Liver (tissue), 8 donors: ENCODE measurements at regions not wholly inside any gene's neighbourhood (a gene's known extent, or its start where the extent isn't known, plus 50 kb on each side); places are given as distances from the start of the nearest gene placed in this dataset.

Experiments used
- DNase-seq: peaks from one replicate; pipeline ENCODE4 v3.0.0-alpha.2; 2017; ENCODE audit warnings: low spot score
- H3K27ac ChIP-seq, 2 donors: one replicate each; pipeline ENCODE4 v1.7.0; 2013; ENCODE audit warnings: inconsistent platforms in 2 of 2, low read length in 2 of 2, control low read depth in 1 of 2, low read depth in 1 of 2, mild to moderate bottlenecking in 1 of 2
- H3K27me3 ChIP-seq, 4 donors: one replicate each; pipeline versions ENCODE4 v1.6.1 to v1.7.0; 2013; ENCODE audit warnings: low read length in 3 of 4, inconsistent platforms in 1 of 4, mild to moderate bottlenecking in 1 of 4, moderate library complexity in 1 of 4; ENCODE audit not compliant: control insufficient read depth in 4 of 4, insufficient read depth in 4 of 4
- H3K36me3 ChIP-seq, 4 donors: one replicate each; pipeline versions ENCODE4 v1.6.1 to v1.7.0; 2013; ENCODE audit warnings: low read length in 3 of 4, mild to moderate bottlenecking in 3 of 4, low read depth in 1 of 4, moderate library complexity in 1 of 4; ENCODE audit not compliant: control insufficient read depth in 4 of 4, insufficient read depth in 3 of 4
- H3K4me1 ChIP-seq, 4 donors: one replicate each; pipeline versions ENCODE4 v1.6.1 to v1.7.0; 2013; ENCODE audit warnings: low read length in 3 of 4, mild to moderate bottlenecking in 3 of 4, moderate library complexity in 1 of 4; ENCODE audit not compliant: control insufficient read depth in 4 of 4, insufficient read depth in 4 of 4
- H3K4me3 ChIP-seq, 3 donors: one replicate each; pipeline versions ENCODE4 v1.6.1 to v1.7.0; 2013; ENCODE audit warnings: low read length in 3 of 3, control low read depth in 1 of 3, low read depth in 1 of 3, mild to moderate bottlenecking in 1 of 3
- H3K9ac ChIP-seq, 2 donors: one replicate each; pipeline ENCODE4 v1.7.0; 2013; ENCODE audit warnings: low read length in 2 of 2, mild to moderate bottlenecking in 2 of 2, moderate library complexity in 2 of 2, control low read depth in 1 of 2, low read depth in 1 of 2
- H3K9me3 ChIP-seq, 4 donors: one replicate each; pipeline versions ENCODE4 v1.6.1 to v1.7.0; 2013; ENCODE audit warnings: low read length in 3 of 4; ENCODE audit not compliant: control insufficient read depth in 4 of 4
- EGR1 ChIP-seq, 2 donors: IDR thresholded peaks; 2 replicates each; pipeline ENCODE4 v1.6.1; 2016 to 2018; ENCODE audit warnings: antibody characterized with exemption in 2 of 2, low read depth in 2 of 2
- FOXA1 ChIP-seq: IDR thresholded peaks from 2 replicates; pipeline ENCODE4 v1.6.1; 2016; ENCODE audit warnings: antibody characterized with exemption
- FOXA2 ChIP-seq: IDR thresholded peaks from 2 replicates; pipeline ENCODE4 v1.6.1; 2016; ENCODE audit warnings: antibody characterized with exemption
- GABPA ChIP-seq, 2 donors: IDR thresholded peaks in 1 of 2; conservative IDR thresholded peaks in 1 of 2; 2 replicates each; pipeline ENCODE4 v1.6.1; 2016; ENCODE audit warnings: antibody characterized with exemption in 2 of 2, mild to moderate bottlenecking in 1 of 2, moderate library complexity in 1 of 2
- JUND ChIP-seq, 2 donors: IDR thresholded peaks; 2 replicates each; pipeline ENCODE4 v1.6.1; 2016; ENCODE audit warnings: antibody characterized with exemption in 2 of 2
- NR2F2 ChIP-seq: IDR thresholded peaks from 2 replicates; pipeline ENCODE4 v1.6.1; 2016; ENCODE audit warnings: antibody characterized with exemption
- RAD21 ChIP-seq, 2 donors: IDR thresholded peaks; 2 replicates each; pipeline ENCODE4 v1.6.1; 2016; ENCODE audit warnings: antibody characterized with exemption in 2 of 2, mild to moderate bottlenecking in 2 of 2
- RXRA ChIP-seq, 2 donors: IDR thresholded peaks; 2 replicates each; pipeline ENCODE4 v1.6.1; 2017 to 2018; ENCODE audit warnings: antibody characterized with exemption in 2 of 2, mild to moderate bottlenecking in 1 of 2
- SP1 ChIP-seq: IDR thresholded peaks from 2 replicates; pipeline ENCODE4 v1.6.1; 2018; ENCODE audit warnings: antibody characterized with exemption, mild to moderate bottlenecking
- TAF1 ChIP-seq: conservative IDR thresholded peaks from 2 replicates; pipeline ENCODE4 v1.6.1; 2016; ENCODE audit warnings: antibody characterized with exemption, mild to moderate bottlenecking
- YY1 ChIP-seq: IDR thresholded peaks from 2 replicates; pipeline ENCODE4 v1.6.1; 2016; ENCODE audit warnings: antibody characterized with exemption, mild to moderate bottlenecking
- WGBS: extraction: QIAGEN DNeasy Blood & Tissue Kit; methylation state at CpG from one replicate; pipeline ENCODE4 v1.1.7; 2013; 5-methylcytosine and 5-hydroxymethylcytosine counted together
- TF ChIP-seq, protein P1 (sequence below): IDR thresholded peaks from 2 replicates; pipeline ENCODE4 v1.6.1; 2016; ENCODE audit warnings: antibody characterized with exemption
- TF ChIP-seq, protein P2 (sequence below): IDR thresholded peaks from 2 replicates; pipeline ENCODE4 v1.6.1; 2016; ENCODE audit warnings: antibody characterized with exemption
- TF ChIP-seq, protein P3 (sequence below): fragments of 150-350 bp; IDR thresholded peaks from 2 replicates; pipeline ENCODE4 v1.5.1; 2017; ENCODE audit warnings: improper control_type of control experiment, low read depth, low read length; ENCODE audit not compliant: missing input control
- TF ChIP-seq, protein P4 (sequence below): IDR thresholded peaks from 2 replicates; pipeline ENCODE4 v1.6.1; 2016; ENCODE audit warnings: antibody characterized with exemption
- donor health status: healthy.
- donor health status: healthy.
- donor health status: healthy.
- donor health status: healthy.
- donor health status: healthy.

DNA sequence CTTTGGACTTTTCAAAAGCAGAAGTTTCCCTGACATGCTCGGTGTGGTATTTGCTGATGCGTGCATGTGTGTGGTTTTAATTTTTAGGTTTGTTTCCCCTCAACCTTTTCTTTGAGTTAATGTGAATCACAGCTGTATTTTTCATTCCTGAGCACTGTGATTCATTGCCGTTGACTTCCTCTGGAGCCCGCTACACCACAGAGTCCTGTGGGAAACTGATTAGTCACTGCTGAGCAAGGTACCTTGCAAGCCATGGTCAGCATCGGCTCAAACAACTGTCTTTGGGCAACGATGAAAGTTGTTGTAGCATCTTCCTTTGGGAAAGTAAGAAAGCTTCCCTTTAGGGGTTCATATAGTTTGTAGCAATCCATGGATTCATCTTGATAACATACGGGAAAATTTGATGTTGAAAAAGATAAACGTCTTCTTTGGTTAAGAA, 57.5 kb downstream of the RIN2 start:
- Histone ChIP-seq H3K9me3 (no peaks in the 10 kb centered on the region), H3K9ac (no peak overlapping the region), H3K4me3 (no peak overlapping the region), H3K36me3 (no peaks in the 10 kb centered on the region), H3K4me1 (peaks cover 0 to 3% (median 0%) of the 10 kb centered on the region in 4 donors), H3K27me3 (no peaks in the 10 kb centered on the region), H3K27ac (no peak overlapping the region)
- 67% methylated on average over 8 of the region's 8 CpGs for WGBS
- no peak for DNase-seq
- TF ChIP-seq EGR1 (IDR thresholded peaks at IDR 0.05; ENCODE audit: low read depth in 2 of 2), result no peak
- TF ChIP-seq RAD21 (IDR thresholded peaks at IDR 0.05), result peak in 1 of 2 donors; percentile 34
- peak in 1 of 2 donors; percentile 8 for TF ChIP-seq JUND (IDR thresholded peaks at IDR 0.05)
- TF ChIP-seq, protein P1, sequence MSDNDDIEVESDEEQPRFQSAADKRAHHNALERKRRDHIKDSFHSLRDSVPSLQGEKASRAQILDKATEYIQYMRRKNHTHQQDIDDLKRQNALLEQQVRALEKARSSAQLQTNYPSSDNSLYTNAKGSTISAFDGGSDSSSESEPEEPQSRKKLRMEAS, result no peak
- no peak for TF ChIP-seq RXRA (IDR thresholded peaks at IDR 0.05)

DNA sequence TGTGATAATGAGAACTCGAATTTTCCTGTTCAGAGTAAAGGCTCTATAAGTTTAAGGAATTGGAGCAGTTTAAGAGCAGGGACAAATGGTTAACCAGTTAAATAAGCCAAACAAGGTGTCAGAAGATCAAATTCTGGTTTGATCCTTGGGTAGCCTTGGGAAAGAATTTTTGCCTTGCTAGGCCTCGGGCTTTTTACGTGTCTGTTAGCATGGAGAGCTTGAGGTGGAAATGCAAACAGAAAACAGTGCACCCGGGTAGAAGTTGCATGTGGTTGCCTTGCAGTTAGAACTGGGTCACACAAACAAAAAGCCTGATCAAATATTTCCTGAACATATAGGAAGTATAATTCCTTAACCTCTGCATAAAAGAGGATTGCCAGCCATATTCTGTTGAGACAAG, 58.3 kb downstream of the RIN2 start:
- Histone ChIP-seq H3K36me3 (no peaks in the 10 kb centered on the region), H3K4me3 (no peak overlapping the region), H3K4me1 (peaks cover 0 to 3% (median 0%) of the 10 kb centered on the region in 4 donors), H3K9me3 (no peaks in the 10 kb centered on the region), H3K27me3 (no peaks in the 10 kb centered on the region), H3K27ac (no peak overlapping the region), H3K9ac (no peak overlapping the region)
- TF ChIP-seq JUND (IDR thresholded peaks at IDR 0.05) (no peak), NR2F2 (no peak), TAF1 (no peak), EGR1 (IDR thresholded peaks at IDR 0.05; ENCODE audit: low read depth in 2 of 2) (no peak), FOXA1 (no peak), RAD21 (IDR thresholded peaks at IDR 0.05) (no peak), RXRA (IDR thresholded peaks at IDR 0.05) (no peak), GABPA (IDR thresholded peaks at IDR 0.05 in 1 of 2, conservative IDR thresholded peaks at IDR 0.05 in 1 of 2) (no peak), YY1 (no peak), FOXA2 (no peak)
- TF ChIP-seq, protein P2, sequence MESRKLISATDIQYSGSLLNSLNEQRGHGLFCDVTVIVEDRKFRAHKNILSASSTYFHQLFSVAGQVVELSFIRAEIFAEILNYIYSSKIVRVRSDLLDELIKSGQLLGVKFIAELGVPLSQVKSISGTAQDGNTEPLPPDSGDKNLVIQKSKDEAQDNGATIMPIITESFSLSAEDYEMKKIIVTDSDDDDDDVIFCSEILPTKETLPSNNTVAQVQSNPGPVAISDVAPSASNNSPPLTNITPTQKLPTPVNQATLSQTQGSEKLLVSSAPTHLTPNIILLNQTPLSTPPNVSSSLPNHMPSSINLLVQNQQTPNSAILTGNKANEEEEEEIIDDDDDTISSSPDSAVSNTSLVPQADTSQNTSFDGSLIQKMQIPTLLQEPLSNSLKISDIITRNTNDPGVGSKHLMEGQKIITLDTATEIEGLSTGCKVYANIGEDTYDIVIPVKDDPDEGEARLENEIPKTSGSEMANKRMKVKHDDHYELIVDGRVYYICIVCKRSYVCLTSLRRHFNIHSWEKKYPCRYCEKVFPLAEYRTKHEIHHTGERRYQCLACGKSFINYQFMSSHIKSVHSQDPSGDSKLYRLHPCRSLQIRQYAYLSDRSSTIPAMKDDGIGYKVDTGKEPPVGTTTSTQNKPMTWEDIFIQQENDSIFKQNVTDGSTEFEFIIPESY, result no peak
- TF ChIP-seq, protein P3, sequence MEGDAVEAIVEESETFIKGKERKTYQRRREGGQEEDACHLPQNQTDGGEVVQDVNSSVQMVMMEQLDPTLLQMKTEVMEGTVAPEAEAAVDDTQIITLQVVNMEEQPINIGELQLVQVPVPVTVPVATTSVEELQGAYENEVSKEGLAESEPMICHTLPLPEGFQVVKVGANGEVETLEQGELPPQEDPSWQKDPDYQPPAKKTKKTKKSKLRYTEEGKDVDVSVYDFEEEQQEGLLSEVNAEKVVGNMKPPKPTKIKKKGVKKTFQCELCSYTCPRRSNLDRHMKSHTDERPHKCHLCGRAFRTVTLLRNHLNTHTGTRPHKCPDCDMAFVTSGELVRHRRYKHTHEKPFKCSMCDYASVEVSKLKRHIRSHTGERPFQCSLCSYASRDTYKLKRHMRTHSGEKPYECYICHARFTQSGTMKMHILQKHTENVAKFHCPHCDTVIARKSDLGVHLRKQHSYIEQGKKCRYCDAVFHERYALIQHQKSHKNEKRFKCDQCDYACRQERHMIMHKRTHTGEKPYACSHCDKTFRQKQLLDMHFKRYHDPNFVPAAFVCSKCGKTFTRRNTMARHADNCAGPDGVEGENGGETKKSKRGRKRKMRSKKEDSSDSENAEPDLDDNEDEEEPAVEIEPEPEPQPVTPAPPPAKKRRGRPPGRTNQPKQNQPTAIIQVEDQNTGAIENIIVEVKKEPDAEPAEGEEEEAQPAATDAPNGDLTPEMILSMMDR, result no peak
- TF ChIP-seq, protein P4, sequence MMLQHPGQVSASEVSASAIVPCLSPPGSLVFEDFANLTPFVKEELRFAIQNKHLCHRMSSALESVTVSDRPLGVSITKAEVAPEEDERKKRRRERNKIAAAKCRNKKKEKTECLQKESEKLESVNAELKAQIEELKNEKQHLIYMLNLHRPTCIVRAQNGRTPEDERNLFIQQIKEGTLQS, result no peak
- no peak for DNase-seq
- WGBS, result 86% methylated on average over 4 of the region's 4 CpGs

DNA sequence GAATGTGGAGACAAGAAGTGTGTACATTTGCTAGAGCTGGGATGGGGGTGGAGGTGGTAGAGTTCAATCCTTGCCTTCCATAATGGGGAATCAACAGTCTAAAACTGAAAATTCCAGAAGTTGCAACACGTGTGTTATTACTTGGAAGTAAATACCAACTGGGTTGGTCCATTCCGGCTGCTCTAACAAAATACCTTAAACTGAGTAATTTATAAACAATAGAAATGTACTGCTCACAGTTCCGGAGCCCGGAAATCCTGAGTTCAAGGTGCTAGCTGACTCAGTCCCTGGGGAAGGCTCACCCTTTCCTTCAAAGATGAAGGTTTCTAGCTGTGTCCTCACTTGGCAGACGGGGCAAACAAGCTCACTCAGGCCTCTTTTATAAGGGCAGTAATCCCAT, 59.0 kb downstream of the RIN2 start:
- Histone ChIP-seq H3K36me3 (no peaks in the 10 kb centered on the region), H3K9ac (no peak overlapping the region), H3K4me3 (no peak overlapping the region), H3K9me3 (no peaks in the 10 kb centered on the region), H3K27ac (no peak overlapping the region), H3K4me1 (peaks cover 0 to 3% (median 0%) of the 10 kb centered on the region in 4 donors), H3K27me3 (no peaks in the 10 kb centered on the region)
- TF ChIP-seq NR2F2 (peak; percentile 60), SP1 (no peak)
- no peak for DNase-seq
- WGBS, result 88% methylated on average over 5 of the region's 5 CpGs
